HG03442 (cell line): ENCODE measurements at regions not wholly inside any gene's neighbourhood (a gene's known extent, or its start where the extent isn't known, plus 50 kb on each side); places are given as distances from the start of the nearest gene placed in this dataset.

Source experiments
- ATAC-seq: cut with Tn5 transposase; IDR thresholded peaks from one replicate; pipeline ENCODE4 v1.9.1; 2021; ENCODE audit warnings: mild to moderate bottlenecking, moderate library complexity; ENCODE audit not compliant: unreplicated experiment

DNA sequence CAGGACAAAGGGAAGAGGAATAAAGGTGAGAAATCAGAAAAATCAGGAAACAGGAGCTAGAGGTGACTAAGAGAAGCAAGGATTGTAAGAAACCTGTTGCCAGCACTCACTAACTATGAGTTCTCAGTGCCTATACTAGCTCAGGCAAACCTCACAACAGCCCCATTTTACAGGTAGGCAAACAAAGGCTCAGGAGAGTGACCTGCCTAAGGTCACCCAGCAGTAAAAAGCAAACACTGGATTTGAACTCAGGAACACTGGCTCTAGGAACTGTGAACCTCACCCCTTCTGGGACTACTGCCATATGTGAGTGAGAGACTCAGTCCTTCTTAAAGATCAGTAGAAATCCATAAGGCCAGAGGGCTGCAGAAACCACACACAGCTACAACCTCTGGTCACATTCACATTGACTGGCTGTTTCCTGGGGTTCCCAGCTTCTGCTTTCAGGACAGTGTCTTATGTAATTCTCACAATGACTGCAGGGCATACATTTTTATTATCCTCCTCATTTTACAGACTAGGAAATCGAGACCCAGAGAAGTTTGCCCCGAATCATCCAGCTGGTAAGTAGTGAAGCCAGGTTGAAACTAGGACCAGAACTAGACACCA, 80.7 kb upstream of the MAFB start:
- no peak for ATAC-seq

DNA sequence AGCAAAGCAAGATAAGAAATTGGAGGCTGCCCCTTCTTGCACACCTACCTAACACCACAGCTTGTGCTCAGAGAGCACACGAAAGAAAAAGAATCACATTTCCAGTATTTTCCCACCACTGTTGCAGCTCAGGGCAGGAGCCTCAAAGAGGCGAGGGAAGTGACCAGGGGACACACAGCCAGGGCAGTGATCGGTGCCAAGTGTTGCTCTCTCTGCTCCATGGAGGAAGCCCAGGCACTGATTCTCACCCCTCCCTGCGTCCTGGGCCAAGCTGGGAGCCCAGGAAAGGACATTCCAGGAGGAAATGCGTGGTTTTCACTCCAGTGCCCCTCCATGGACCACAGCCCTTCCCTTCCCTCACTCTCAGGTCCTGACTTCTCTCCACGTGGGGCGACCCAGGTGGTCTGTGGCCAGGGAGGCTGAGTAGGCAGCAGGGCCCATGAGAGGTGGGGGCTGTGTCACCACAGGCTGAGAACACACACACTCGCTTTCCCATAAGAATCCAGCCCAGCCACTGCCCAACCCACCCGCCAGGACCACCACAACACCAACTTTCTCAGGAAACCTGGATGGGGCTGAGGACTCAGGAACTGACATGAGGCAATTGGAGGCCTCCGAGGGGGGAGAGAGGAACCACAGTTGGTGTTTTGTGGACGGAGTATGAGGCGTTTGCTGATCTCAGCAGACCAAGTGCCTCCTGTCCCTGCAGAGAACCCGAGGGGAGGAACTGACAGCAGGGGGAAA, 81.7 kb upstream of the MAFB start:
- ATAC-seq = no peak

DNA sequence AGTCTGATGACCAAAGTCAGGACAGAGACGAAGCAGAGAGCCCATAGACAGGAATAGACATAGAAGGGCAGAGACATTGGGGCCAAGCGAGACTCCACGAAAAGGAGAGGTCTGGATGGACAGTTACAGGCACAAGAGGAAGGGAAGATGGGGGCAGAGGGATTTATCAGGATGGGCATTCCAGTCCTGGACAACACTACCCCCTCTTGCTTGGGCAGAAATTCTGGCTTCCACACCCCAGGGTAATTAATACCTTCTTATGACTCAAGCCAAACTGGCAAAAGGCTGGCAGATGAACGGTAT, 82.2 kb upstream of the MAFB start:
- no peak for ATAC-seq

- no peak for ATAC-seq
These were observed 82.9 kb upstream of the MAFB start for GRCh38 chr20:40771848-40772511.

- ATAC-seq = no peak
These were observed 84.3 kb upstream of the MAFB start for GRCh38 chr20:40773376-40773775.

GRCh38 chr20:40774252-40774651, 85.2 kb upstream of the MAFB start:
- no peak for ATAC-seq

DNA sequence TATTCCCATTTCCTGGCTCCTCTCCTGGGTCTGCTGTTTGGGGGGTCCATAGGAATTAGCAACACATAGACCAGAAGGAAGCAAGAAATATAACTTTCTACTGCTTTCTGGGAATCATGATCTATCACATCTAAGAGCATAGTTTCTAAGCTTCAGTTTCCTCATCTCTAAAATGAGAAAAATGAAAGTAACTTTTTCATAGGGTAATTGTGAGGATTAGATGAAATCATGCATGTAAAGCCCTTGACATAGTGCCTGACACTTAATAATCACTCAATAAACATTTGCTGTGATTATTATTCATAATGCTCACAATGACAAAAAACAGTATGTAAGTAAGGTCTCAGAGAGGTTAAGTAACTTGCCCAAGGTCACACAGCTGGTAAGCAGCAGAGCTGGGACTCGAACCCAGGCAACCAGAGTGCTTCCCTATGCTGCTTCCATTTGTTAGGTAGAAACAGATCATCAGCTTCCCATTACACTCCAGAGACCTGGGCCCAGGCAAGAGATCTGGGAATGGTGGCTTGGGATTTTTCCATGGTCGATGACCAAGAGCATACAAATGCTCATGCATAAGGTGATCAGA, 86.6 kb upstream of the MAFB start:
- no peak for ATAC-seq

DNA sequence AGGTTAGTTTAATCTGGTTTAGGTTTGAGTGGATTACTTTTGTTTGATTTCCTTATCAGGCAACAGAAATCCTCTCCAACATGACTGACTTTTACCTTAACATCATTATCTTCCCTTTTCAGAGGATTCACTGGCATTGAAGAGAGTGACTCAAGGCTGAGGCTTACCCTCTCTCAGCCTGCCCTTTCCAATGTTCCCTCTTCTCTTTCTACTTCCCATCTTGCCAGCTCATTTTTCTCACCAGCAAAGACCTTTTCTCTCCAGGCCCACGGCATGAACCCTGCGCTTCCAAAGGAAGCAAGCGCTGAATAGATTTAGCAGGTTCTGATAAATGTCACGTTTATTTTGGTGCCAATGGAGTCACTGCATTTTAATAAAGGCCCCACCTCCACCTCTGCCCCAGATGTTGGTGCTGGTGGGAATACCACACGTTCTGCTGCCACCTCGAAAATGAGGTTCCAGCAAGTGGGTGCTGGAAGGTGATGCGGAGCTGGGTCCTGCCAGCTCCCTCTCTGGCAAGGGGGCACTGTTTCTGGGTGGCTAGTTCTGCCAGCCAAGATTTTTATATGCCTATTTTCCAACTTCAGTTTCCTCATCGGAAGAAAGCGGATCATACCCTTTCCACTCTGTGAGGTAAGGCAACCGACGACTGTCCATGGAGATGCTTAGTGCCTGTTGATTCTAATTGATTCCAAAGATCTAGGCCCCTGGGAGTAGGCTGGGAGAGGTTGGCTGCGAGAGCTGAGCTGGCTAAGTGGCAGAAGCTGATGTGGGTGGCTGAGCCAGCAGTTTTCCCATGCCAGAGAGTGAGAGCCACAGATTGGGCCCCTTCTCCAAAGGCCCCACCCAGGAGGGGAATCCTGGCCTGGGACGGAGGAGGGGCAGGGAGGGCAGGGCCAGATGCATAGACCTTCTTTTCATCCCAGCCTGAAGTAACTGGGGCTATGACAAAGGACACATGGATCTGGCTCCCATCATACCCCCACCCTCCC, 87.7 kb upstream of the MAFB start:
- ATAC-seq = no peak

- ATAC-seq = no peak
These were observed 88.6 kb upstream of the MAFB start for GRCh38 chr20:40777653-40778052.

DNA sequence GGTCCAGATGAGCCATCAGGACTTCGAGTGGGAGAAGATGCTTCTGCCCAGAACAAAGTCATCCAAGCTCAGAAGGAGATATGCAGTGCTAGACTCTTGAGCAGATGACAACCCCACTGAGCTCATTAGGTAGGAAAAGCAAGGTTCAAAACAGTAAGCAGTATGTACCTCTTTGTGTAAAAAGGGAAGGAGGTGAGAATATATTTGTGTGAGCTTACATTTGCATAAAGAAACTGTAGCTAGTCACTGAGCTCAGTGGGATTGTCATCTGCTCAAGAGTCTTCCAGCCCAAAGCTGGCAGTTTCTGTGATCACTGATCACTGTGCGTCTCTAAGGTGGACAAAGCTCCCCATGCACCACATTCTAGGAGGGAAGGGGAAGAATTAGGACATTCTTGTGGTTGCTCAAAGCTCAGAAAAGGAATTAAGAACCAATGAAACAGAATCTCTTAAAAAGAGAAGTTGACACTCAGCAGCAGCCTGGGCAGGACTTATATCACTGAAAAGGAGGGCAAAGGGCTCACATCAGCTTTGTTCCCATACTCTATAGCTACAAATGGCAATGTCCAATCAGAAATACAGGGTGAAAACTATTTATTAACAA, 90.0 kb upstream of the MAFB start:
- ATAC-seq = no peak

GRCh38 chr20:40781327-40782042, 92.4 kb upstream of the MAFB start:
- no peak for ATAC-seq

- ATAC-seq = no peak
These were observed 93.0 kb upstream of the MAFB start for GRCh38 chr20:40782043-40782368.

GRCh38 chr20:40785346-40785745, 96.3 kb upstream of the MAFB start:
- no peak for ATAC-seq

DNA sequence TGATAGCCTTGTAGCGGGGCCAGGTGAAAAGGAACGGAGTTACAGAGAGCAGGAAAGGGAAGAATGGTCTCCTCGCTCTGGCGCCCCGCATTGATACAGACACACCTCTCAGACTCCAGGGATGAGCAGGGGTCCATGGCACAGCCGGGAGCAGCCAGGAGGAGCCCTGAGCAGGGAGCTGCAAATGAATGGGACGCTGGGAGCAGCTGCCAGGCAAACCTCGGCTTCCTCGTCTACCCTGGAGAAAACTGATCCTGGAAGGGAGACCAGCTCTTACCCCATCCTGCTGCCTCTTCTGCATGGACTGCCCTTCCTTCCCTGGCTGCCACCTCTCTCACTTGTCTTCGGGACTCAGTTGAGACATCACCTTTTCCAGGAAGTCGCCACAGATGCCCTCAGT, 97.3 kb upstream of the MAFB start:
- no peak for ATAC-seq

DNA sequence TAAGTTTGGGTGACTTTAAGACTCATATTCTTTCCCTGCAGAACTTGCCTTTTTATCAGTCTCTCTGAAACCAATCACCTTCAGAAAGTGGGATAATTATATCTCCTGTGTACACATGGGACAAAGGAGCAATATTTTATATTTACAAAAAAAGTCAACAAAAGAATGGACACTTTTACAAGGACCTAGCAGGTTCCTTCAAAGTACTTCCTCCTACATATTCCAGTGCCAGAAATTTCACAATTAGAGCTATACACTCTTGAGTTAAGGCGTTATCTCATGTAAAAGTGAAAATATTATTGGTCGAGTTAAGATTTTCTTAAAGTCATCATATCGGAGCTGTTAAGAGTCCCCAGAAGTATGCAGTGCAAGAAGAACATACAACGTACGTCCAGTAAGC, 98.9 kb upstream of the MAFB start:
- ATAC-seq = no peak

GRCh38 chr20:40797425-40797824, 108.4 kb upstream of the MAFB start:
- no peak for ATAC-seq

DNA sequence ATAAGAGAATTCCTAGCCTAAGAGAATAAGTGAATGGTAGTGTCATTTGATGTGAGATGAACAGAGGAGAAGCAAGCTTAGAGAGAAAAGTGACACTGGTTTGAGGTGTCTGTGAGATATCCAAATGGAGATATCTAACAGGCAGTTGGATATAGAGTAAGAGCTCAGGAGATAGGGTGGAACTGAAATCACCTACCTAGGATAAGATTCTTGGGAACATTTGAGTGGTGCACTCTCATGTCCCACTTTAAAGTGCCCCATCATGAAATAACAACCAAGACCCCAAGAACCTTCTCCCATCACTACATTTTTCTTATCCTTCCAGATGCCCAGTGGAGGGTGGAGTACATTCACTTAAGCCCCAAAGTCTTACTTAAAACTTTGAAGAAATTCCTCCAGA, 109.0 kb upstream of the MAFB start:
- no peak for ATAC-seq

- no peak for ATAC-seq
These were observed 113.8 kb upstream of the MAFB start for GRCh38 chr20:40802886-40803285.

GRCh38 chr20:40803381-40803780, 114.3 kb upstream of the MAFB start:
- no peak for ATAC-seq

GRCh38 chr20:40805592-40805991, 116.6 kb upstream of the MAFB start:
- ATAC-seq = no peak
